HUES48 (cell line): ENCODE measurements at regions not wholly inside any gene's neighbourhood (a gene's known extent, or its start where the extent isn't known, plus 50 kb on each side); places are given as distances from the start of the nearest gene placed in this dataset.

Experiments used
- H3K27ac ChIP-seq: one replicate; pipeline ENCODE4 v1.7.0; 2013; ENCODE audit warnings: low read depth, low read length, inconsistent platforms
- H3K27me3 ChIP-seq: 2 replicates; pipeline ENCODE4 v1.6.1; 2013; ENCODE audit warnings: mild to moderate bottlenecking, low read length; ENCODE audit not compliant: control insufficient read depth, insufficient read depth
- H3K36me3 ChIP-seq: 2 replicates; pipeline ENCODE4 v1.6.1; 2013; ENCODE audit warnings: low read length; ENCODE audit not compliant: control insufficient read depth, insufficient read depth
- H3K4me1 ChIP-seq: 2 replicates; pipeline ENCODE4 v1.6.1; 2013; ENCODE audit warnings: mild to moderate bottlenecking, low read length; ENCODE audit not compliant: control insufficient read depth, insufficient read depth
- H3K4me3 ChIP-seq: 2 replicates; pipeline ENCODE4 v1.5.1; 2013; ENCODE audit warnings: mild to moderate bottlenecking, low read depth, low read length
- H3K9ac ChIP-seq: 2 replicates; pipeline ENCODE4 v1.6.1; 2013; ENCODE audit warnings: mild to moderate bottlenecking, low read depth, low read length, moderate library complexity
- H3K9me3 ChIP-seq: 2 replicates; pipeline ENCODE4 v1.6.1; 2013; ENCODE audit warnings: low read length; ENCODE audit not compliant: control insufficient read depth, insufficient read depth

- no peak overlapping the region for H3K9ac ChIP-seq
- H3K4me3 ChIP-seq = no peak overlapping the region
- no peaks in the 10 kb centered on the region for H3K4me1 ChIP-seq
- H3K36me3 ChIP-seq = no peaks in the 10 kb centered on the region
- no peaks in the 10 kb centered on the region for H3K9me3 ChIP-seq
- no peaks in the 10 kb centered on the region for H3K27me3 ChIP-seq
- H3K27ac ChIP-seq = no peak overlapping the region
Observed at GRCh38 chr21:23886828-23887724, 1720.2 kb downstream of the MRPL39 start.

- Histone ChIP-seq H3K36me3 (no peaks in the 10 kb centered on the region), H3K9me3 (no peaks in the 10 kb centered on the region), H3K4me3 (no peak overlapping the region), H3K9ac (no peak overlapping the region), H3K4me1 (peaks cover 6% of the 10 kb centered on the region; the same call in 1 of the 2 replicates), H3K27me3 (no peaks in the 10 kb centered on the region), H3K27ac (no peak overlapping the region)
Observed at GRCh38 chr21:23881783-23882182, 1725.5 kb downstream of the MRPL39 start.

GRCh38 chr21:23876925-23877558, 1730.2 kb downstream of the MRPL39 start:
- no peaks in the 10 kb centered on the region for H3K27me3 ChIP-seq
- H3K27ac ChIP-seq = no peak overlapping the region
- H3K4me1 ChIP-seq = peaks cover 7% of the 10 kb centered on the region; the same call in 1 of the 2 replicates
- no peaks in the 10 kb centered on the region for H3K9me3 ChIP-seq
- no peak overlapping the region for H3K9ac ChIP-seq
- no peak overlapping the region for H3K4me3 ChIP-seq
- H3K36me3 ChIP-seq = no peaks in the 10 kb centered on the region

- Histone ChIP-seq H3K4me3 (no peak overlapping the region), H3K27me3 (no peaks in the 10 kb centered on the region)
Observed at GRCh38 chr21:23874271-23874670, 1733.0 kb downstream of the MRPL39 start.

GRCh38 chr21:23861911-23862504, 1745.3 kb downstream of the MRPL39 start:
- Histone ChIP-seq H3K9me3 (no peaks in the 10 kb centered on the region), H3K36me3 (no peaks in the 10 kb centered on the region), H3K4me3 (no peak overlapping the region), H3K9ac (no peak overlapping the region), H3K27me3 (no peaks in the 10 kb centered on the region), H3K27ac (no peak overlapping the region), H3K4me1 (no peaks in the 10 kb centered on the region)

More at GRCh38 chr21:23874271-23874670, 1733.0 kb downstream of the MRPL39 start:
- Histone ChIP-seq H3K4me1 (peaks cover 7% of the 10 kb centered on the region; the same call in 1 of the 2 replicates), H3K36me3 (no peaks in the 10 kb centered on the region), H3K27ac (no peak overlapping the region), H3K9me3 (no peaks in the 10 kb centered on the region), H3K9ac (no peak overlapping the region)

- no peaks in the 10 kb centered on the region for H3K4me1 ChIP-seq
- no peak overlapping the region for H3K9ac ChIP-seq
- no peaks in the 10 kb centered on the region for H3K36me3 ChIP-seq
- H3K27ac ChIP-seq = no peak overlapping the region
- peaks cover 3% of the 10 kb centered on the region; the same call in 1 of the 2 replicates for H3K9me3 ChIP-seq
- H3K4me3 ChIP-seq = no peak overlapping the region
- no peaks in the 10 kb centered on the region for H3K27me3 ChIP-seq
Observed at GRCh38 chr21:23858878-23859277, 1748.4 kb downstream of the MRPL39 start.

- peaks cover 3% of the 10 kb centered on the region; the same call in 1 of the 2 replicates for H3K9me3 ChIP-seq
- no peaks in the 10 kb centered on the region for H3K27me3 ChIP-seq
- H3K36me3 ChIP-seq = no peaks in the 10 kb centered on the region
- H3K27ac ChIP-seq = no peak overlapping the region
- no peaks in the 10 kb centered on the region for H3K4me1 ChIP-seq
- no peak overlapping the region for H3K9ac ChIP-seq
- H3K4me3 ChIP-seq = no peak overlapping the region
Observed at GRCh38 chr21:23853796-23854379, 1753.4 kb downstream of the MRPL39 start.

- no peak overlapping the region for H3K4me3 ChIP-seq
- no peaks in the 10 kb centered on the region for H3K4me1 ChIP-seq
- no peak overlapping the region for H3K9ac ChIP-seq
- peaks cover 21% of the 10 kb centered on the region for H3K9me3 ChIP-seq
- H3K27ac ChIP-seq = no peak overlapping the region
- no peaks in the 10 kb centered on the region for H3K36me3 ChIP-seq
- no peaks in the 10 kb centered on the region for H3K27me3 ChIP-seq
Observed at GRCh38 chr21:23837564-23837963, 1769.7 kb downstream of the MRPL39 start.

GRCh38 chr21:23822760-23823159, 1784.5 kb downstream of the MRPL39 start:
- H3K27ac ChIP-seq = no peak overlapping the region
- no peaks in the 10 kb centered on the region for H3K36me3 ChIP-seq
- H3K4me1 ChIP-seq = no peaks in the 10 kb centered on the region
- no peaks in the 10 kb centered on the region for H3K27me3 ChIP-seq
- no peak overlapping the region for H3K9ac ChIP-seq
- H3K9me3 ChIP-seq = peaks cover 6% of the 10 kb centered on the region; the same call in 1 of the 2 replicates
- H3K4me3 ChIP-seq = no peak overlapping the region

GRCh38 chr21:23817337-23817736, 1789.9 kb downstream of the MRPL39 start:
- no peak overlapping the region for H3K9ac ChIP-seq
- H3K36me3 ChIP-seq = no peaks in the 10 kb centered on the region
- no peak overlapping the region for H3K4me3 ChIP-seq
- no peaks in the 10 kb centered on the region for H3K27me3 ChIP-seq
- no peaks in the 10 kb centered on the region for H3K4me1 ChIP-seq
- H3K27ac ChIP-seq = no peak overlapping the region
- peaks cover 12% of the 10 kb centered on the region; the same call in 1 of the 2 replicates for H3K9me3 ChIP-seq
